Uterus (tissue), 2 donors: ENCODE measurements at regions not wholly inside any gene's neighbourhood (a gene's known extent, or its start where the extent isn't known, plus 50 kb on each side); places are given as distances from the start of the nearest gene placed in this dataset.

Experiments
- CTCF ChIP-seq, 4 experiments: fragments of 200-600 bp in 2 of 4; fragments of 450-650 bp in 2 of 4; sonication (generic) in 2 of 4; IDR thresholded peaks; one replicate each; pipeline ENCODE4 v1.5.1; 2016 to 2019; ENCODE audit warnings: antibody characterized with exemption in 4 of 4, mild to moderate bottlenecking in 2 of 4, moderate library complexity in 1 of 4
- POLR2A ChIP-seq, 2 donors: fragments of 450-650 bp; IDR thresholded peaks; one replicate each; pipeline ENCODE4 v1.6.1; 2016; ENCODE audit warnings: antibody characterized with exemption in 2 of 2, mild to moderate bottlenecking in 1 of 2, moderate library complexity in 1 of 2

- no peak for TF ChIP-seq POLR2A (IDR thresholded peaks at IDR 0.05)
- no peak for TF ChIP-seq CTCF (IDR thresholded peaks at IDR 0.05)
These were observed 96.1 kb upstream of the OLIG2 start for GRCh38 chr21:32929633-32930038.
